HFFc6 (cell line): ENCODE measurements at regions not wholly inside any gene's neighbourhood (a gene's known extent, or its start where the extent isn't known, plus 50 kb on each side); places are given as distances from the start of the nearest gene placed in this dataset.

ENCODE experiments used
- DNase-seq: peaks from one replicate; pipeline ENCODE4 v3.0.0-alpha.2; 2018
- H3K27ac Mint-ChIP-seq: 2 replicates; pipeline ENCODE4 v1.8.0; 2020; ENCODE audit warnings: mild to moderate bottlenecking, mixed read lengths
- H3K27me3 Mint-ChIP-seq: 2 replicates; pipeline ENCODE4 v1.8.0; 2021; ENCODE audit warnings: mild to moderate bottlenecking, moderate library complexity, mixed read lengths; ENCODE audit not compliant: insufficient read depth
- H3K36me3 Mint-ChIP-seq: 2 replicates; pipeline ENCODE4 v1.8.0; 2021; ENCODE audit warnings: low read depth, mixed read lengths
- H3K4me1 Mint-ChIP-seq: 2 replicates; pipeline ENCODE4 v1.8.0; 2020; ENCODE audit warnings: low read depth, mixed read lengths
- H3K4me3 Mint-ChIP-seq: 2 replicates; pipeline ENCODE4 v1.8.0; 2020; ENCODE audit warnings: mild to moderate bottlenecking, moderate library complexity, mixed read lengths
- H3K9me3 Mint-ChIP-seq: 2 replicates; pipeline ENCODE4 v1.8.0; 2020; ENCODE audit warnings: mild to moderate bottlenecking, mixed read lengths
- TF ChIP-seq, protein P1 (sequence below): fragments of 200-600 bp; sonication (generic); IDR thresholded peaks from 2 replicates; pipeline ENCODE4 v1.5.0; 2021; ENCODE audit warnings: antibody characterized with exemption, mild to moderate bottlenecking

DNA sequence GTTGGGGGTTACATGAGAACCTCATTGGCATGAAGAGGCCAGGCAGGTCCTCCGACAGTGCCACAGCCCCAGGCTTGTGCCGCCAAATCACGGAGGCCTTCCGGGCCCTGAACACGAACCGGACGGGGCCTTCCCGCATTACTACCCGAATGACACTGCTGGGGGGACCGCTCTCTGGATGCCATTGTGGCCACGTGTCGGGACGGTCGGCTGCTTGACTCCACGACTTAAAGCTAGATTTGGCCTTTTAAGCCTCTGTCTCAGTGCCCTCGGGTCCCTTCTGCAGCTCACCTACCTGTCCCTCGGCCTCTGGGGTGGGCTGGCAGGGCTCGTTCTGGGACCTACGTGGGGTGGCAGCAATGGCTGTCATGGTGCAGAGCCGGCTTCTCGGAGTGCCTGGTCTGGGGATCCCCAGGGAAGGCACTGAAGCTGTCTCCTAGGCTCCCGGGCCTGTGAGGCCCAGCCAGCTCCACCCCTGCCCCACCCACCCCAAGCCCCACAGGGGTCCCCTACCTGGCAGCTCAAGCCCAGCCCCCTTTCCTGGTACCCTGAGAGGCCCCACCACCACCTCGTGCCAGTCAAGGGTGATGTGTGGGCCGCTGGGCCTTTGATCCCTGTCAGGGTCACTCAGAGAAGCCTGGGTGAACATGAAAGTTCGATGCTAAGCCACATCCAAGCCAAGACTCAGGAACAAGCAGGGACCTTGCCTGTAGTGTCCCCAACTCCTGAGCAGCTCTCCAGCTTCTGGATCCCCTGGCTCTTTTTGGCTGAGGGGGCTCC is 245.8 kb upstream of the SGCG start:
- no peak overlapping the region for H3K27ac Mint-ChIP-seq
- H3K4me1 Mint-ChIP-seq, result no peaks in the 10 kb centered on the region
- H3K27me3 Mint-ChIP-seq, result no peaks in the 10 kb centered on the region; the same call in 1 of the 2 replicates
- no peak for DNase-seq
- no peak overlapping the region for H3K4me3 Mint-ChIP-seq
- H3K9me3 Mint-ChIP-seq, result peaks cover 11% of the 10 kb centered on the region
- no peaks in the 10 kb centered on the region for H3K36me3 Mint-ChIP-seq
- TF ChIP-seq, protein P1, sequence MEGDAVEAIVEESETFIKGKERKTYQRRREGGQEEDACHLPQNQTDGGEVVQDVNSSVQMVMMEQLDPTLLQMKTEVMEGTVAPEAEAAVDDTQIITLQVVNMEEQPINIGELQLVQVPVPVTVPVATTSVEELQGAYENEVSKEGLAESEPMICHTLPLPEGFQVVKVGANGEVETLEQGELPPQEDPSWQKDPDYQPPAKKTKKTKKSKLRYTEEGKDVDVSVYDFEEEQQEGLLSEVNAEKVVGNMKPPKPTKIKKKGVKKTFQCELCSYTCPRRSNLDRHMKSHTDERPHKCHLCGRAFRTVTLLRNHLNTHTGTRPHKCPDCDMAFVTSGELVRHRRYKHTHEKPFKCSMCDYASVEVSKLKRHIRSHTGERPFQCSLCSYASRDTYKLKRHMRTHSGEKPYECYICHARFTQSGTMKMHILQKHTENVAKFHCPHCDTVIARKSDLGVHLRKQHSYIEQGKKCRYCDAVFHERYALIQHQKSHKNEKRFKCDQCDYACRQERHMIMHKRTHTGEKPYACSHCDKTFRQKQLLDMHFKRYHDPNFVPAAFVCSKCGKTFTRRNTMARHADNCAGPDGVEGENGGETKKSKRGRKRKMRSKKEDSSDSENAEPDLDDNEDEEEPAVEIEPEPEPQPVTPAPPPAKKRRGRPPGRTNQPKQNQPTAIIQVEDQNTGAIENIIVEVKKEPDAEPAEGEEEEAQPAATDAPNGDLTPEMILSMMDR, result no peak

DNA sequence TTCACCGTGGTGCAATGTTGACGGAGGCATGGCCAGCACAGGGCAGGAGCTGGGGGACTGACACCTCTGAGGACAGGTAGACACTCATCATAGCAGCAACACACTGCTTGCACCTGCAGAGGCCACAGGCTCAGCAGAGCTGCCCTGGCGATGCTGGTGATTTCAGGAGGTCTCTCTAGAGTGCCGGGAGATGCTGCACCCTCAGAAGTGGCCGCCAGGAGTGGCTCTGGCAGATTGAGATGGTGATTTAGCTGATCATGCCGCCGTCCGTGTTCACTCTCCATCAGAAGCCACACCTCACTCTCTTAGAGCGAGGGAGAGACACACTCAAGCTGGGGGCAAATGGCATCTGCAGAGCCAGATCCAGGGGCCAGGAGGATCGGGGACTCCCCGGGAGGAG is 244.6 kb upstream of the SGCG start:
- TF ChIP-seq, protein P1, result no peak
- Mint-ChIP-seq H3K4me3 (no peak overlapping the region), H3K9me3 (peaks cover 16% of the 10 kb centered on the region), H3K27ac (no peak overlapping the region), H3K4me1 (no peaks in the 10 kb centered on the region), H3K27me3 (peaks cover 2% of the 10 kb centered on the region; the same call in 1 of the 2 replicates), H3K36me3 (no peaks in the 10 kb centered on the region)
- no peak for DNase-seq

DNA sequence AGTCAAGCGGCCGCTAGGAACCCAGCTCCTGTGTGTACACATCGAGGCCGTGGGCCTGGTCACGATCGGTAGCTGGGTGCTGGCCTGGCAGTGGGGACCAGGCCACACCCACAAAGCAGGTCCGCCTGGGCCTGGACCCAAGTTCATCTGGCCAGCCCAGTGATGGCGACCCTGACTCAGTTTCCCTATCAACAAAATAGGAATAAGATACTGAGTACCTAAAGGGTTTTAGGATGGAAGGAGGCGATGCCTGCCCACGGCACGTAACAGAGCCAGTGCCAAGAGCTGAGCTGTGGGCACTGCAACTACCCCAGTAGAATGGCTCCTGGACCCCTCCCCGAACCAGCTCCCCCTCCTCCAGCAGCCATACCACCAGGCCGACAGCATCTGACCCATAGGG is 243.5 kb upstream of the SGCG start:
- DNase-seq, result no peak
- H3K4me3 Mint-ChIP-seq, result no peak overlapping the region
- H3K9me3 Mint-ChIP-seq, result peaks cover 16% of the 10 kb centered on the region
- no peaks in the 10 kb centered on the region for H3K4me1 Mint-ChIP-seq
- peaks cover 2% of the 10 kb centered on the region; the same call in 1 of the 2 replicates for H3K27me3 Mint-ChIP-seq
- no peaks in the 10 kb centered on the region for H3K36me3 Mint-ChIP-seq
- TF ChIP-seq, protein P1, result no peak
- no peak overlapping the region for H3K27ac Mint-ChIP-seq

DNA sequence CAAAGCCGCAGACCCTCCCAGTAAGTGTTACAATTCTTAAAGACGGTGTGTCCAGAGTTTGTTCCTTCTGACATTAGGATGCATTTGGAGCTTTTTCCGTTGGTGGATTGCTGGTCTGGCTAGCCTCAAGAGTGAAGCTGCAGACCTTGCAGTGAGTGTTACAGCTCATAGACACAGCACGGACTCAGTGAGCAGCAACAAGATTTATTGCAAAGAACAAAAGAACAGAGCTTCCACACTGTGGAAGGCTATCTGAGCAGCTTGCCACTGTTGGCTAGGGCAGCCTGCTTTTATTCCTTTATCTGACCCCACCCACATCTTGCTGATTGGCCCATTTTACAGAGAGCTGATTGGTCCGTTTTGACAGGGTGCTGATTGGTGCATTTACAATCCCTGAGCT is 242.8 kb upstream of the SGCG start:
- Mint-ChIP-seq H3K27me3 (peaks cover 4% of the 10 kb centered on the region), H3K9me3 (peaks cover 16% of the 10 kb centered on the region), H3K4me3 (no peak overlapping the region), H3K27ac (no peak overlapping the region), H3K36me3 (no peaks in the 10 kb centered on the region), H3K4me1 (no peaks in the 10 kb centered on the region)
- DNase-seq, result no peak
- TF ChIP-seq, protein P1, result no peak

DNA sequence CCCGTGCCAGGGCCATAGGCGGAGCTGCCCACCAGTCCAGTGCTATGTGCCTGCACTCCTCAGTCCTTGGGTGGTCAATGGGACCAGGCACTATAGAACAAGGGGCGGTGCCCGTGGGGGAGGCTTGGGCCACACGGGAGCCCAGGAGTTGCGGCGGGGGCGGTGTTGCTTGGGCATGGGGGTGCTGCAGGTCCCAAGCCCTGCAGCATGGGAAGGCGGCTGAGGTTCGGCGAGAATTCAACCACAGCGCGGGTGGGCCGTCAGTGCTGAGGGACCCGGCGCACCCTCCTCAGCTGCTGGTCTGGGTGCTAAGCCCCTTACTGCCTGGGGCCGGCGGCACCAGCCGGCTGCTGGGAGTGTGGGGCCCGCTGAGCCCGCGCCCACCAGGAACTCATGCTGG is 242.2 kb upstream of the SGCG start:
- H3K4me1 Mint-ChIP-seq, result no peaks in the 10 kb centered on the region
- H3K27ac Mint-ChIP-seq, result no peak overlapping the region
- no peak overlapping the region for H3K4me3 Mint-ChIP-seq
- DNase-seq, result no peak
- H3K9me3 Mint-ChIP-seq, result peaks cover 16% of the 10 kb centered on the region
- no peaks in the 10 kb centered on the region for H3K36me3 Mint-ChIP-seq
- TF ChIP-seq, protein P1, result no peak
- H3K27me3 Mint-ChIP-seq, result peaks cover 5% of the 10 kb centered on the region
